LoVo (cell line): ENCODE measurements at regions not wholly inside any gene's neighbourhood (a gene's known extent, or its start where the extent isn't known, plus 50 kb on each side); places are given as distances from the start of the nearest gene placed in this dataset.
"Not testable (repeated sequence)": the region's sequence is repeated elsewhere in the genome, so short reads cannot be mapped to it uniquely, and the experiment has no call there.

Experiments used
- DNase-seq: peaks from one replicate; pipeline ENCODE4 v3.0.0-alpha.2; 2016; ENCODE audit warnings: low spot score

DNA sequence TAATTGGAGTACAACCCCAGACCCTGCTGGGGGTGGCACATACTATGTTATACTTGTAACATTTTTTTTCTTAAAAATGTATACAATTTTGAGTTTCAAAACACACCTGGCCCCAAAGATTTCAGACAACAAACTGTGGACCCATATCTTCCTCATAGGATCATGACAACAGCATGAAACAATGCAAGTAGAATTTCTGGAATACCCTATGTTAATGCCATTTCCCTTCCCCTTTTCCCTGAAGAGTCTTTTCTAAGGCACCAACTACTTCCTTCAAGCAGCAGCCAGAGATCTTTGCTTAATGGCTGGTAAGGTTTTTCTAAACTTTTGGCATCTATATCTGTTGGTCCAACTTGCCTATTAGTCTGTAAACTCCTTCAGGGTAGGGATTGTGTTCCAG, 99.9 kb upstream of the SERBP1 start:
- no peak for DNase-seq

DNA sequence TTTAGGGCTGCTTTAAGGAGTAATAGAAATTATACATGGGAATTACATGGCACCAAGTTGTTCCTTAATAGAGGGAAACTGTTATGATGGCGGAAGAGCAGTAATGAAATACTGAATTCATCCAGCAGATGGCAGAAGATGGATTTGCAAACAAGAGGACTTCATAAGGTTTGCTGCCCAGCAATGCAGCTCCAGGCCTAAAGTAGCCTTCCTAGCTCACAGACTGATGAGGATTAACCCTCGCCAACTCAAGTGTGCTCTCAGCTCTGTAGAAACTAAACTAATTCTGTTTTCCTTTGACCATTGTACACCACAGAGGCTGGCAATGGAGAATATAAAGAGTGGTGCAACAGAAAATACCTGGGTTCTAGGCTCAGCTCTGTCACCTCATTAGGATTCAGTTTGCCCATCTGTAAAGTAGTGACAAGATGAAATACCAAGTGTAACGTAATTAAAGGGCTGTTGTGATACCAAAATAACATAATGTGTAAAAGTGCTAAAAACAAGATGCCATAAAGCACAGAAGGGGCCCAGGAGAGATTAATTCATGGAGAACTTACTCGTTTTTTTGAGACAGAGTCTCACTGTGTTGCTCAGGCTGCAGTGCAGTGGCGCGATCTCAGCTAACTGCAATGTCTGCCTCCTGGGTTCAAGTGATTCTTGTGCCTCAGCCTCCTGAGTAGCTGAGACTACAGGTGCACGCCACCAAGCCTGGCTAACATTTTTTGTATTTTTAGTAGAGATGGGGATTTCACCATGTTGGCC, 102.4 kb upstream of the SERBP1 start:
- DNase-seq, result peak; percentile 68

DNA sequence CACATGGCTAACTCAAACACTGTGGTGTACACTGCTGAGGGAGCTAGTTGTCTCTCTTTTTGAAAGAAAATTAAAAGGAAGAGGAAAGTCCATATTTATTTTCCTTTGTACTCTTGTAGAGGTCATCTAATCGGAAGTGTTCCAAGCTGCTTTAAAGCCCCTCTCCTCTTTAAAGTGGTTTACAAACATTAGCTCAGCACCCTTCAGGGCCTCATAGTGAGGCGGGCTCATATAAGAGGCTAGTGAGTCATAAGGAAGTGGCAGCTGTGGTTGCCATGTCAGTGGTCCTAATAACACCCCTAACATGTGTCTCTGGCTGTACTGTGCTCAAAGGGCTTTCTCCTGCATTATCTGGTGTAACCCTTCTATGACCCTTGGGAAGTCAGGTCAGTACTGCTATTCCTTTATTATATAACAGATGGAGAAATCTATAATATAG, 104.4 kb upstream of the SERBP1 start:
- peak; percentile 5 for DNase-seq

DNA sequence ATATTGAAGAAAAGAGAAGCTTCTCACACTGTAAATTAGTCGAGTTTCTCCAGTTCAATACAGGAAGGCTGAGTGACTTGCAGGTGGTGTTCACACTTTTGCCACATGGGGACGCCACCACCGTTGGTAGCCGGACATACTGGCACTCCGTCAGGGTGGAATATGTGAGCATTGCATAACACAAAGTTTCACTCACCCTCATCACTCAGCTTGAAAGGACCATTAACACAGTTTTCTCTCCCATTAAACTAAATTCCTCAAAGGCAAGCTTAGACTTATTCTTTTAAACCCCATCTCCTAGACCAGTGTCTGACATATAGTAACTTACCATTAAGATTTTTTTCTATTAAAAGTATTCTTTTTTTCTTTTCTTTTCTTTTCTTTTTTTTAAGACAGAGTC, 105.3 kb upstream of the SERBP1 start:
- DNase-seq, result peak; percentile 52

DNA sequence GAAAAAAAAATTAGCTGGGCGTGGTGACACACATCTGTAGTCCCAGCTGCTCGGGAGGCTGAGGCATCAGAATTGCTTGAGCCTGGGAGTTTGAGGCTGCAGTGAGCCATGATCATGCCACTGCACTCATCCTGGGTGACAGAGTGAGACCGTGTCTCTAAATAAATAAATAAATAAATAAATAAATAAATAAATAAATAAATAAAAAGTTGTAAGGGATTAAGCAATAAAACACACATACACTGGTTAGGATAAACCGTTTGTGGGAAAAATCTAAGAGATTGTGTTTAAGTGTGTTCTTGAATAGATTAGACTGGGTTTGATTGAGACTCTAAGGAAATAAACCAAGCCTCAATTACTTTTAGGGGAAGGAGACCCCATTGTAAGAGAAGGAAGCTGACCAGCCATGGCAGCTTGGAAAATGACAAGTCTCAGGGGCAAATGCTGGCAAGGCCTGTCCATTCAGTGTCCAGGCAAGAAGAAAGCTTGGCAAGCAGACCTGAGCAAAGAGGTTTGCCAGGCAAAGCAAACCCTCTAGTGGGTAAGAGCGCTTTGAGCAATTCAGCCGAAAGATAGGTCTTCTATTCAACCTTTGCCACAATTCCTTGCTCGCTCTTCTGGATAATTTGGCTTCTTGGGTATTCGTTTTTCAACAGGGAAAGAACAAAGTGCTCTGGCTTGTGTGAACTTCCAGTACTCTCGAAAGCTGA, 106.9 kb upstream of the SERBP1 start:
- no peak for DNase-seq

DNA sequence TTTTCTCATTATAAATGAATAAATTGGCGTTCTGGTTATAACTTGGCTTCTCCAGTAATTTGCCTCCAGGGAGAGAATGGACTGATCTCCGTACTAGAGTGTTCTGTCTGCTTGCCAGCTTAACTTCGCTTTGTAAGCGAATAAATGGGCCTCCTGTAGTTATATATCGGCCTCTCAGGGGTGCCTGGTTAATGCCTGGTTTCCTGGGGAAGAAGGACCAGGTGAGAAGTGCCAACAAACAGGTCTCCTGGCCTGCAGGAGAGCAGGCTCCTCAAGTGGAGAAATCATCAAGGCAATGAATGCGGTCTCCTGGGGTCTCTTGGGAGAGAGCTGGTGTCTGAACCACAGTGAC, 107.4 kb upstream of the SERBP1 start:
- no peak for DNase-seq

DNA sequence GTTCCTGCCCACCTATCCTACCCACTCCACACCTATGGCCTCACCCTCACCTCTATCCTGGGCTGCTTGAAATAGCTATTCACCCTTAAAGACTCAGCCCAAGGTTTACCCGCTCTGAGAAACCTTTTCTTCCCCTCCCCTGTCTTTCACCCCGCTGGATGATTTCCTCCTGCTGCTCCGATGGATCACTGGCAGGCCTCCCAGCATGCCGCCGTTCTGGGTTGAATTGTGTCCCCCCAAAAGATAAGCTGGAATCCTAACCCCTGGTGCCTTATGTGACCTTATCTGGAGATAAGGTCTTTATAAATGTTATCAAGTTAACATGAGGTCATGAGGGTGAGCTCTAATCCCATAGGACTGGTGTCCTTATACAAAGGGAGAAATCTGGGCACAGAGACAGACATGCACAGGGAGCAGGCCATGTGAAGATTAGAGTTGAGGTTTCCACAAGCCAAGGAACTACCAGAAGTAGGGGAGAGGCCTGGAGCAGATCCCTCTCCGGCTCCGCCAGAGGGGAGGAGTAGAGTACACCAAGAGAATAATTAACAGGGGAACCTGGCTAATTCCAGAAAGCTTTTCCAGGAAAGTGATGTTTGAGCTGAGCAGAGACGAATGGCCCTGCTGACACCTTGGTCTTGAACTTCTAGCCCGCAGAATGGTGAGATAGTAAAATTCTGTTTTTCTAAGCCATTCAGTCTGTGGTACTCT, 110.0 kb upstream of the SERBP1 start:
- no peak for DNase-seq

DNA sequence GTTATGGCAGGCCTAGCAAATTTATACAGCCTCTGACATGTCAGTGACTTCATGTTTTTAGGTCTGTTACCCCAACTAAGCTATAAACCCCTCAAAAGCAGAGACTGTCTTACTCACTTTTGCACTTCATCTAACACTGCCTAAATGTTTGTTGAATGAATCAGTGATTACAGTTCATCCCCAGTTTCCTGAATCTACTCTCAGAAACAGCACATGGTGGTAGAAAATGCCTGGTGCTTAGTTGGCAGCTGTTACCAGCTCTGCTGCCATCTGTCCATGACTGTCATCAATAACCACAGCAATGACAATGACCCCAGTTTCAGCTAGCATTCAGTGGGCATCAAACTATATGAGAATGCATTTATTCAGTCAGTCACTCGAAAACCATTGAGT, 110.5 kb upstream of the SERBP1 start:
- DNase-seq, result no peak

DNA sequence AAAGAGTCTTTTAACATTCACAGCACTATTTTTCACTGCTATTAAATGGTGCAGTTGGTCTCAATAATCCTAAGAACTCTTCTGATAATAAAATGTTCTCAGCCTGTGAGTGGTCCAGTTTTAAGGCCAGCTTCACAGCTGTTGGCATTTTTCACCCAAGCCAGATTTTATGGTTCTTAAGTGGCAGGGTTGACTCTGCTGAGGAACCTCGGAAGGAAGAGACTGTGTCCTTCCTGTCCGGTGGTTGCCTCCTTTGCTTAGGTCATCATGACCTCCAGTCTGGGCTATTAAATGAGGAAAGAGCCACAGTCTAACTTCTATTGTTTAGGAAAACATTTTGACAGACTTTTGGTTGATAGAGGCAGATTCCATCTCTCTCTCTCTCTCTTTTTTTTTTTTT, 112.5 kb upstream of the SERBP1 start:
- DNase-seq, result no peak

DNA sequence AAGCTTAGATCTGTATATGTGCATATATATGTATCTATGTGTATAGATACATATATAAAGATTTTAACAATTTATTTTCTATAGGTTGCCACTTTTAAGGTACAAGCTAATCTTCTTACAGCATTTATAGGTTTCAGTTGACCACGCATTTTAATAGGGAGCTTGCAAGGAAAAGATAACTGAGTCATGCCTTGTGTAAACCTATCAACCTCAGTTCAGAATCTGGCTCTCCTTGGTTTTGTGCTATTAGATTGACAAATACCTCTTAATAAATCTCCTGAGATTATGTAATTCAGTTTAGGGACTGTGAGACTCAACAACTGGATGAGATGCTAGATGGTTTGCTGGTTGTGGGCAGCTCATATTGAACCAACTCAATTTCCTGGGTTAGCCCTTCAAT, 114.7 kb upstream of the SERBP1 start:
- no peak for DNase-seq

DNA sequence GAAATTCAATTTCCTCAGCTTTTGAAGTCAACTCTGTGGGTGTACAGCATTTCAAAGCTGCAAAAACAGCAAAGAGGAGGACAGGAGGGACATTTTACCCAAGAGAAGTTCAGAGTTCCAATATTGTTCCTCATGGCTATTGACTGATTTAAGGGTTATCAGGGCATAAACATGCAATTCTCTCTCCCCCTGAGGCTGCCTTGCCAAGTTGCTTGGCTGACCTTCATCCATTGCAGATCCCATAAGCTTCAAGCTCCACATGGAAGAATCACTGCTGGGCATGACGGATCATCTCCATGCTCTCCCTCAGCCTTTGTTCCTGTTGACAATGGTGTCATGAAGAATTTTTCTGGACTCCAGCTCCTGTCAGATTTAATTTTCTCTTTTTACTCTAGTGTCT, 115.2 kb upstream of the SERBP1 start:
- DNase-seq, result no peak

DNA sequence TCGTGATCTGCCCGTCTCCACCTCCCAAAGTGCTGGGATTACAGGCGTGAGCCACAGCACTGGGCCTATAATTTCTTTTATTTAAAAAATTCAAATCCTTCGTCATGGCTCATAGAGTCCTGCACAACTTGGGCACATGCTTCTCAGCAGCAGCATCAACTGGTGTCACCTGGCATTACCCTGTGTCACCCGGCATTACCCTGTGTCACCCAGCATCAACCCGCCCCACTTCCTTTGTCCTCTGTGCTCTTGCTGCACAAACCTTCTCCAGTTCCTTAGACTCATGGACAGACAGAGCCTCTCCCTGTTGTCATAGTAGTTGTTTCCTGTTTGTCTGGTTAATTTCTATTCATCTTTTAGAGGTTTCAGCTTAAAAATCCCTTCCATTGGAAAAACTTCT, 121.2 kb upstream of the SERBP1 start:
- DNase-seq, result no peak

DNA sequence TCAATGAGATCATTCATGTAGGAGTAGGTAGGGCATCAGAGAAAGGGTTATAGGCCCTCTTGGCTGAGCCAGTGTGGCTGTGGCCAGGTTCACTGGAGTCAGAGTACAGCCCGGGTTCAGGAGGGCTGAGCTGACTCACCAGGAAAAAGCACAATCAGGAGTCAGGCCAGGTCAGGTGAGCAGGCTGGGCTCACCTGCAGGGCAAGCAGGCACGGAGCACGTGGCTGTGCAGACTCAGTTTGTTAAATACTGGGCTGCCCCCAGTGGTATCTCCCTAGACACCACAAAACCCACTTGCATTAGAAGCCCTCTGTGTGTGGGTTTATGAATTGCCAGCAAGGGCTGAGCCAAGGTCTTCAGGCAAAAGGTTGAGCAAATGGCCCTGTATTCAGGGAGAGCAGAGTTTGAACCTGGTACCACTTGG, 122.1 kb upstream of the SERBP1 start:
- DNase-seq, result peak; percentile 30

DNA sequence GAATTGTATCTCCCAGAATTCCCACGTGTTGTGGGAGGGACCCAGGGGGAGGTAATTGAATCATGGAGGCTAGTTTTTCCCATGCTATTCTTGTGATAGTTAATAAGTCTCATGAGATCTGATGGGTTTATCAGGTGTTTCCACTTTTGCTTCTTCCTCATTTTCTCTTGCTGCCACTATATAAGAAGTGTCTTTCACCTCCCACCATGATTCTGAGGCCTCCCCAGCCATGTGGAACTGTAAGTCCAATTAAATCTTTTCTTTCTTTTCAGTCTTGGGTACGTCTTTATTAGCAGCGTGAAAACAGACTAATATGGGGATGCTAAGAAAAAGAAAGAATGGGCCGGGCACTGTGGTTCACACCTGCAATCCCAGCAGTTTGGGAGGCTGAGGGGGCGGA, 124.0 kb upstream of the SERBP1 start:
- not testable (repeated sequence) for DNase-seq

DNA sequence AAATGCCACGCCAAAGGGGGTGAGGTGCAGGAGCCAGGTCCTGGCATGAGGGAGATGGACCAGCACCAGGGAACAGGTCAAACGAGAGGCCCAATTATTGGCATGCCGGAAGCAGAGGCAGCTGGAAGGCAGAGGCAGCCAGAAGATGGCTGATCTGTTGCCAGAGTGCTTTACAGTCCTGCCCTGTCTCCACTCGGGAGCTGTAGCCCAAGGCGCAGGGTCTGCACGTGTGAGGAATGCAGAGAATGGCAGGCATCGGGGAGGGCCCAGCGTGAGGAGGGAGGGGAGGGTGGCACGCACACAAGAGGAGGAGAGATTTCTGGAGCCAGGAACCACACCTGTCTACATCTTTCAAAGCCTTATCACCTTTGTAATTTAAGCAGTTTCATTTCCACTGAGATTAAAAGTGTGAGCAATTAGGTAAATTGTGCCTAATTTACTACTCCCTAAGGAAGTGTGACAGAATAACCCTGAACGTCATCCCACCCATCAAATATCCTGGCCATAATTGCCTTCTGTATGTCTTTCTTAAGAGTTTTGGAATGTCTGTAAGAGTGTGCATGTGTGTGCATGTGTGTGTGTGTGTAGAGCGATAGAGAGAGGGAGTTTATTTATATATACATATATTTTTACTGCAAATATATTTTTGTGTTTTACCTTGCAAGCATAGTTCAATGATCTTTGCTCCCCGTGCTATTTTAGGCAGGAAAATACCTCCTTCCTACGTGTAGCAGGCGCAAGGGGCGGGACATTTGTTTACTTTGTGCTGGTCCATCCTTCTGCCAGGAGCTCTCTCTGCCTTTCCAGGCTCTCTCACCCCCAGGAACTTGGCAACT, 125.5 kb upstream of the SERBP1 start:
- no peak for DNase-seq

DNA sequence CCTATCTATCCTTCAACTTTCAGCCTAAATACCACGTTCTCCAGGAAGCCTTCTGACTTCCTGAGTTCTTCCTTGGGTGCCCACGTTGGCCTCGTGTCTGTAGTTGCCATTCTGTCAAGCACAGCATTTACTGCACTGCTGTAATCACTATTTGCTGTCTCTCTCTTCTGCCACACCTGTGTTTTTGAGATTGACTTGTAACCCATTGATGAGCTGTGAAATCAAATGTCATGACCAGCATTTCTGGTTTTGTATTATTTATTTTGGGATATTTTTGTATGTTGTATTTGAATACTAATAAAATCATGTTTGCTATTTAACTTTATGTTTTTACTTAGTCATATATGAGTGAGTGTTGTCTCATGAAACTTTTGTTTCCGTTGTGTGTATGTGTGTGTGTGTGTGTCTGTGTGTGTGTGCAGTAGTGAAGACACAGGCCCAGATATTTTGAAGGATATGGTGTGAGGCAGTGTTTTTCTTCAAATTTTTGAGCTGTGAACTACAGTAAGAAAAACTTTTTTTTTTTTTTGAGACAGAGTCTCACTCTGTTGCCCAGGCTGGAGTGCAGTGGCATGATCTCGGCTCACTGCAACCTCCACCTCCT, 126.2 kb upstream of the SERBP1 start:
- DNase-seq, result no peak

DNA sequence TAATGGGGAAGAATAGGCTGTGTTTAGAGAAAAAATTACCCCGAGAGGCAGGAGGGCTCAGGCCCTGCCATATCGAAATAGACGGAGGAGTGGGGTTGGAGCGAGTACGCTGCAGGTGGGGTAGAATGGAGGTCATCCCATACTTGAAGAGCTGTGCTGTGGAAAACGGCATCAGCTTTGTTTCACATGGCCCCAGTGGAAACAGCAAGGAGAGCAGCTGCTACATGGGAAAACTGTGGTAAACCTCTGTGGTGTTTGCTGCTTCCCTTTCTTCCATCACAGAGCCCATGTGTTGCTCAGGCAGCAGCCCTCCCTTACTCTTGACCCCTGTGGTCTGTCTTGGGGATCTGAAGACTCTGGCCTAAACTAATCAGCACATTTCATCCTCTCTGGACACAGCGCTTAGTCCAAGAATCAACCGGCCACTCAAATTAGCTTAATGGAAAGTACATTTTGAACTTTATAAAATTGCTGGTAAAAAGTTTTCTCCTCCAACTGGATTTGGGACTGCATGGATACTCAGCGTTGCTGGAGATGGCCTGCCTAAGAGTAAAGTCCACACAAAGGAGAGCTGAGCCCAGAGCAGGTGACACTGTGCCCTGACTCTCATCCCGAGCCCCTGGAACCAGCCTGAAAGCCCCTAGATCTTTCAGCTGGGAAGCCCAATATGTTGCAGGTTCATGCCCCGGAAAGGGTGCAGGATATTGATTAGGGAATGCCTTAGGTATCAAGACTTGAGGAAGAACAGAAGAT, 127.1 kb upstream of the GADD45A start:
- no peak for DNase-seq

DNA sequence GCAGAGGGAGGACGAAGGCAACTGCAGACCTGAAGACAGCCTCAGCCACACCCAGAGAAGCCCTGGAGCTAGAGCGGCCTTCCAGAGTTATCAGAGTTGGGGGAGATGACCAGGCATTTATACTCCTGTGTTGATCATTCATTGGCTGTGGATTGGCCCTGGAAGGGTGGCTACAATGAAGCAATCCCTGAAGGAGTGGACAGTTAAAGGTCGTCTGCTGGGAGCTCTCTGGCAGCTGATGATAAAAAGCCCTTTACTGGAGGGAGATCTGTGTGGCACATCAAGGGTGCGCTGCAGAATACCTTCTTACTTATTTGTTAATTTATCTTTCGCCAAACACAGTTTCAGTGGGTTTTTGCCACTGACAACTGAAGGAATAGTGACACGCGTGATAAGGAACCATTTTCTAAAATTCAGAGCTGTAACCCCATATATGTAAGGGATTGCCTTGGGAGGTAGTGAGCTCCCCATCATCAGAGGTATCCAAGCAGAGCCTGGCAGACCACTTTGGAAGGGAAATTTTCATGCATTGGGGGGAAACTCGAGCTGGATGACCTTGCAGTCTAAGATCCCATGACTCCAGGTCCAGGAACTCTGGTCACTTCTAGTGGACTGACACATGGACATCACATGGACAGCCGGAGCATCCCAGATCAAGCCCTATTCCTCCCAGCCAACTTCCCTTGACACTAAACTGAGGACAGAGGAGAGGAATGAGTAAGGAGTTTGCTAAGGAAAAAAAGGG, 126.4 kb upstream of the GADD45A start:
- DNase-seq, result no peak

DNA sequence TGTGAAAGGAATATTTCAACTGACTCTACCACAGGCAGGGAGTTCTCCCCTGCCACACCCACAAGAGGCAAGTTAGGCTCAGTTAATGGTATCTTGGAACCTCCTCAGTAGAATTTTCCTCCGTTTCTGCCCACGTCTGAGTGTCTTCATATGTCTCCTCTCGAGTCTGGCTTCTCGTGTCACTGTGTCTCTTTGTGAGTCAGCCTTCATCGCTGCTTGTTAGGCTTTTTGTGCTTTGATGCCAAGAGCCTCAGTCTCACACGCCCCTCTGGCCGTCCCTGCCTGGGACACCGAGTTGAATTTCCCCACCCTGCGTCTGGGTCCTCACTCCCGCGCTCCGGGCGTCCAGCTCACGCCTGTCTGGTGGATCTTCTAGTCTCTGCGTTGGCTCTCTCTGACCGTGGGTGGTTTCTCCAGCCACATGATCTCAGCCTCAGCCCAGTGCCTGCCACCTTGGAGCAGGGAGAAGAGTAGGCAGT, 125.7 kb upstream of the GADD45A start:
- DNase-seq, result no peak

DNA sequence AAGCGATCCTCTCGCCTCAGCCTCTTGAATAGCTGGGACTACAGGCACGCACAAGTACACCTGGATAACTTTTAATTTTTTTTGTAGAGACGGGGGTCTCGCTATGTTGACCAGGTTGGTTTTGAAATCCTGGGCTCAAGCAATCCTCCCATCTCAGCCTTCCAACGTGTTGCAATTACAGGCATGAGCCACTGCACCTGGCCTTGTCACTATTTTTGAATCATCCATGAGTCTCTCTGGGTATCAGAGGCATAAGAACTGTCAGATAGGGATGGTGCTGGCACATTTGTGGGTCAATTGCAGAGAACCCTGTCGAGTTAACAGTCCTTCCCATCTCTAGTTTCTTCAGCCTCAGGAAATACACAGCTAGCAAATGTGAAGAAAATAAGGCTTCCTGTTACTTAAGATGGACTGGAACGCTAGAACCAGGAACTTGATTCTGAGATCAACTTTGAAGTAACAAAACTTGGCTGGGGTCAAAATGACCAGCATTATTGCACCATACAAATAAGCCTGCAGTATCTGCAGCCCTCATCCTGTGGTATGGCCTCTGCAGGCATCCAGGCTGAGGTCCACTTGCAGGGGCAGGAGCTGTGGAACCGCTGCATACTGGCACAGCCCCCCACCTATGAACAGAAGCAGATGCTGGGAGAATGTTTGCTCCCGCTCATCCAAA, 124.3 kb upstream of the GADD45A start:
- no peak for DNase-seq
